ENCODE measurements at regions not wholly inside any gene's neighbourhood (a gene's known extent, or its start where the extent isn't known, plus 50 kb on each side); places are given as distances from the start of the nearest gene placed in this dataset.

DNA sequence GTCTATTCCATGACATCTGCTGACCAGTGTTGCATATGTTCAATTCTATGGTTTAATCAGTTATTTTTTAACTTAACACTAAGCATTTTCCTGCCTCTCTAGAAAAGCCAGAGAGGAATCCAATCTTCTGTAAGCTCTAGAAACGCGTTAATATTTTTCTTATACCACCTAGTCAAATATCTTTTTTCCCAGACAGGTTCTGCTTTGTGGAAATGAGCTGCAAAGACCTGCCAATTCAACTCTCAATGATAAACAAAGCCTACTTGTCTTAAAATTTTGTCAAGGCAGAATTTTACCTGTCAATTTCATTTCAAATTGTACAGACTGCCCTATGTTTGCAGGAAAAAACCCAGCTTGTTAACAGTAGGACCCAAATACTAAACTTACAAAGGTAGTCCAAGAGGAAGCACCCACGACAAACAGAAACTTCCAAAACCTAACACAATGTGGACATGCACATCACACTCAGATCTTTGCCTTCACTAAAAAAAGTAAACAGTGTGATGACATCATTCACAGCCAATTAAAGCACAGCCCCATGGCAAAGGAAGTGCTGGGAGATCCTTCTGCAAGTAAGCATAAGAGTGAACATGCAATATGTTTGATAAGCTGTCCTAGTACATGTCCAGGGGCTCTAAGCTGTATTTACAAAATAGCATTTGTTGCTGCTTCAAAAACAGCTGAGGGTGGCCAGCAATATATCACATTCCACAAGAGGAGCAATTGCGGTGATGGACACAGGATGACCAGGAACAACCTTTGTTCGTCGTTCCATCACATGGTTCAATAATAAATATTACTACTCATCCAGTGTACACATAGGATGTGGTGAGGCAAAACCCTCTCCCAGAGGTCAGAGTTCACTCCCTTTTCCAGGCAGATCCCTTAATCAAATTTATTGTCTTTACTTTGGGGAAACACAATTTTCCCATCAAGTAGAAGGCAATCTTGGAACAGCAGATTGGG, 139.4 kb upstream of the TSC22D2 start:
- TF ChIP-seq, protein P1, sequence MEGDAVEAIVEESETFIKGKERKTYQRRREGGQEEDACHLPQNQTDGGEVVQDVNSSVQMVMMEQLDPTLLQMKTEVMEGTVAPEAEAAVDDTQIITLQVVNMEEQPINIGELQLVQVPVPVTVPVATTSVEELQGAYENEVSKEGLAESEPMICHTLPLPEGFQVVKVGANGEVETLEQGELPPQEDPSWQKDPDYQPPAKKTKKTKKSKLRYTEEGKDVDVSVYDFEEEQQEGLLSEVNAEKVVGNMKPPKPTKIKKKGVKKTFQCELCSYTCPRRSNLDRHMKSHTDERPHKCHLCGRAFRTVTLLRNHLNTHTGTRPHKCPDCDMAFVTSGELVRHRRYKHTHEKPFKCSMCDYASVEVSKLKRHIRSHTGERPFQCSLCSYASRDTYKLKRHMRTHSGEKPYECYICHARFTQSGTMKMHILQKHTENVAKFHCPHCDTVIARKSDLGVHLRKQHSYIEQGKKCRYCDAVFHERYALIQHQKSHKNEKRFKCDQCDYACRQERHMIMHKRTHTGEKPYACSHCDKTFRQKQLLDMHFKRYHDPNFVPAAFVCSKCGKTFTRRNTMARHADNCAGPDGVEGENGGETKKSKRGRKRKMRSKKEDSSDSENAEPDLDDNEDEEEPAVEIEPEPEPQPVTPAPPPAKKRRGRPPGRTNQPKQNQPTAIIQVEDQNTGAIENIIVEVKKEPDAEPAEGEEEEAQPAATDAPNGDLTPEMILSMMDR (IDR thresholded peaks at IDR 0.05; ENCODE audit: control extremely low read depth, extremely low read depth, low read depth, missing control alignments), result no peak
- CTCF ChIA-PET, result interaction anchor here (1.2 kb wide), 1 partner anchor 31 kb away, joined by 3 read pairs; no protein-coding TSS in a partner anchor
- no peak for DNase-seq (ENCODE audit: extremely low spot score)
- POLR2A ChIA-PET, result no interaction called here

DNA sequence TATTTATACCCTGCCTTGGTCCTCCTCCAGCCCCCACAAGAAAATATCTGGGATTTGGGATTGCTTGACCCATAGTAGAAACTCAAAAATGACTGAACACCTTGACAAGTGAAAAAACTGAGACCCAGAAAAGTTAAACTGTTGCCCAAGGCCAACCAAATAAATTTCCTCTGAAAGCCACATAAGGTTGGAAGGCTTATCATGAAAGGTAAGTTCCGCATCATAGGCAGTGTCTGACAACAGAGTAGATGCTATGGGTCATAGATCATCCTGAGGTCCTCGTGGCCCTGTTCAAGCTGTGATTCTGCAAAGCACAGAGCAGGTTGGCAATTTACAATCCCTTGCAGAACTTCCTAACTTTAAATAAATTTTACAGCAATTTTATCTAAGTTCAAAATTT, 140.8 kb upstream of the TSC22D2 start:
- TF ChIP-seq, protein P1 (IDR thresholded peaks at IDR 0.05; ENCODE audit: control extremely low read depth, extremely low read depth, low read depth, missing control alignments), result no peak
- CTCF ChIA-PET, result interaction anchor here (1.2 to 1.7 kb wide), 3 partner anchors 29 to 37 kb away, joined by 3 read pairs; no protein-coding TSS in a partner anchor
- POLR2A ChIA-PET, result no interaction called here
- DNase-seq (ENCODE audit: extremely low spot score), result no peak

GRCh38 chr3:150265305-150265704, 142.8 kb upstream of the TSC22D2 start:
- DNase-seq (ENCODE audit: extremely low spot score), result no peak
- CTCF ChIA-PET, result interaction anchor here (1.1 to 1.4 kb wide), 2 partner anchors 10 to 230 kb away, joined by 3 read pairs; no protein-coding TSS in a partner anchor
- POLR2A ChIA-PET, result no interaction called here
- TF ChIP-seq, protein P1 (IDR thresholded peaks at IDR 0.05; ENCODE audit: control extremely low read depth, extremely low read depth, low read depth, missing control alignments), result no peak

DNA sequence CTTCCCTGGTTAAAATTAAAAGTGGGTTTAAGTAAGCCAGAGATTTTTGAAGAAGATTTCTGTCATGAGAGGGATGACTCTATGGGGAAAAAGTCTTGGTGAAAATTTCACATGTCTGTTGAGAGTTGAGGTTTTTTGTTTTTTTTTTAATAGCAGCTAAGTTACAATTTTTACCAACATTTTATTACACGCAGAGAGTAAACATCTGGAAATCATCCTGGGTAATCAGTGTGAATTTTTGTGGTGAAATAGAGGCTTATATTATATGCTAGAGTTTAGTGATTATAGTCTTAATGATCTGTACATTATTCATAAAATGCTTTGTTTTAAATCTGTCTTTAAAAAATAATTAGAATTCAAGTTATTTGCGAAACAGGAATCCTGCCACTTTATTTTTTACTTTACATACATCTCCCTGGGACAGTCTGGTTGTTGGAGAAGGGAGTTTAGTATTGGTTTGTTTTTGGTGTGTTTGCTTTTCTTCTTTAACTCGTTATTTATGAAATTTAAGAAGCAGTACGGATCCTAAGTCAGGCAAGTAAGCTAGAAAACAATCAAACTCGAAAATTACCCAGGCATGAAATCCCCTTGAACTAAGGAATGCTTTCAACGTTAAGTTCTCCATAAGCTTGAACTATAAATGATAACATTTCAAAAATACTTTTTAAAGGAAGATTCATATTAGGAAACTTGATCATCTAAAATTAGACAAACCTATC, 143.4 kb upstream of the TSC22D2 start:
- no peak for DNase-seq (ENCODE audit: extremely low spot score)
- TF ChIP-seq, protein P1 (IDR thresholded peaks at IDR 0.05; ENCODE audit: control extremely low read depth, extremely low read depth, low read depth, missing control alignments), result no peak
- ChIA-PET CTCF (interaction anchor here (1.1 kb wide), 1 partner anchor 231 kb away, joined by 3 read pairs; no protein-coding TSS in a partner anchor), POLR2A (no interaction called here)

DNA sequence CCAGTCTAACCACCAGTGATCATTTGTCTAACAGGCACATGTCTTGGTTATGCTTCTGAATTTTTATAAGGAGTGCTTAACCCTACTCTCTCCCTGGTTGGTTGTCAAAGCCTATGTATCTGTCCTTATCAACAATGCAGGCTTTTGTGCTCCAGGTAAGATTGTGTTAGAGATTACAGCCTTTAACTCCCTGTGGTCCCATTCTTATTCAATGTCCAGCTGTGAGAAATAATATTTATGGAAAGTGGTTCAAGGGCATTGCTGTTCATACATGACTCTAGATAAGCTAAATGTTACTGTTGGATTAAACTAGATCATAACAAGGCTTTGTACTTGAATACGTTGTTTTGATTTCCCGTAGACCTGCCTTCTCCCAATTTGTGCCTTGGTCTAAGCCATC, 146.1 kb upstream of the TSC22D2 start:
- CTCF ChIA-PET, result interaction anchor here (1.3 kb wide), 1 partner anchor 233 kb away, joined by 3 read pairs; no protein-coding TSS in a partner anchor
- TF ChIP-seq, protein P1 (IDR thresholded peaks at IDR 0.05; ENCODE audit: control extremely low read depth, extremely low read depth, low read depth, missing control alignments), result no peak
- POLR2A ChIA-PET, result no interaction called here
- no peak for DNase-seq (ENCODE audit: extremely low spot score)

DNA sequence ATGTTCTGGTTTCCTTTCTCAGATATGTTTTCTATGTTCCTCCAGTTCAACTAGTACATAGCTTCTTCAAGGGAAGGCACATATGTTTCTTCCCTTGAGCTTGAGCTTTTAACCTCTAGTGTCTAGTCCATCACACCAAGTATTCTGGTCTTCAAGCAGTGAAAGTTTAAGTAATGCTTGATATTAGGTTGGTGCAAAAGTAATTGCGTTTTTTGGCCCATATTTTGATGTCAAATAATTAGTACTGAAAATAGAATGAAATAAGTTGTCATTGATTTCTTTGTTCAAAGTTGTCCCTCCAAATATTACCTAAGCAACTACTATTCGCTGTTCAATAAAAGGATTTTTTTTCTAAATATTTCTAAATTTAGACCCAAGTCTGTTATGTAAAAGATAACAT, 146.7 kb upstream of the TSC22D2 start:
- CTCF ChIA-PET, result interaction anchor here (0.7 kb wide), 1 partner anchor 9 kb away, joined by 3 read pairs; no protein-coding TSS in a partner anchor
- POLR2A ChIA-PET, result no interaction called here
- DNase-seq (ENCODE audit: extremely low spot score), result no peak
- TF ChIP-seq, protein P1 (IDR thresholded peaks at IDR 0.05; ENCODE audit: control extremely low read depth, extremely low read depth, low read depth, missing control alignments), result no peak
